Dermis blood vessel endothelial cell (primary cell): ENCODE measurements at regions not wholly inside any gene's neighbourhood (a gene's known extent, or its start where the extent isn't known, plus 50 kb on each side); places are given as distances from the start of the nearest gene placed in this dataset.
"Not testable (repeated sequence)": the region's sequence is repeated elsewhere in the genome, so short reads cannot be mapped to it uniquely, and the experiment has no call there.

Experiments
- DNase-seq: peaks from one replicate; pipeline ENCODE4 v3.0.0; 2010

- no peak for DNase-seq
These were observed 50.9 kb upstream of the UBASH3B start for GRCh38 chr11:122604621-122605020.

DNA sequence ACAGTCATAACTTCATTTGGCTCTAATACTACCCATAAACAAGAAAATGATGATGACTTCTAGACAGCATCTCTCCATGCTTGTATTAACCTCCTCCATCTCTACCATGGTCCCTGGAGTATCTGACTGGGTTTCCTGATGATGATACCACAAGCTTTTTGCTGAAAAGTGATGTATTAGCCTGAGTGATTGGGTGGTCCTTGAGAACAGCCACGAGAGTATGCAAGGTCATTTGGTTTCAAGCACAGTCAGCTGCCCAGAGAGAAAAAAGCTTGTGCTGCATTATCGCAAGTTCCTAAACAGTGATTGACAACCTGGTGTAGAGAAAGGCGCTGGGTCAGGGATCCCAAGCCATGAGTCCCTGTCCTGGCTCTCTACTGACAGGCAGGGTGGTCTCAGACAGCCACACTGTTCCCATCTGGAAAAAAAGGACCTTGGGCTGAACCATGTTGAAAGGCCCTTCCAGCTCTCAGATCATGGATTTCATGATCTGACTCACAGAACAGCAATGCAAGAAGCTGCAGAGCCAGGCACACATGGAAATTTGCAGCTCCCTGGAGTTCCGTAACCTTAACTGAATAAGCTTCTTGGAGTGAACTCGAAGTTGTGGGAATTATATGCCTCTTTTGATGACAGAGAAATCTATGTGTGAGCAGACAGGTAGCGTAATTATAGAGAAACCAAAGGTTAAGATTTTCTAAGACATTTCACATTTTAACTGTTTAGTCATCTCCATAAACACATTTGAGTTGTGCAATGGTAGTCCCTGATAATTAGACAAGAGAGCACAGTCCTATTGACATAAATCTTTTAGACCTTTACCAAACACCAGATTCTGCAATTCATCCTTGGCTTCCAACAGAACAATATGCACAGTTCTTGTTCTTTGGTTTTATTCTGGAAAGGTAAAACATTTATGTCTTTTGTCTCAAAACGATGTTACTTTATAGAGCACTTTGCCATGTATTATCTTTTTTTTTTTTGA, 54.1 kb upstream of the UBASH3B start:
- no peak for DNase-seq

DNA sequence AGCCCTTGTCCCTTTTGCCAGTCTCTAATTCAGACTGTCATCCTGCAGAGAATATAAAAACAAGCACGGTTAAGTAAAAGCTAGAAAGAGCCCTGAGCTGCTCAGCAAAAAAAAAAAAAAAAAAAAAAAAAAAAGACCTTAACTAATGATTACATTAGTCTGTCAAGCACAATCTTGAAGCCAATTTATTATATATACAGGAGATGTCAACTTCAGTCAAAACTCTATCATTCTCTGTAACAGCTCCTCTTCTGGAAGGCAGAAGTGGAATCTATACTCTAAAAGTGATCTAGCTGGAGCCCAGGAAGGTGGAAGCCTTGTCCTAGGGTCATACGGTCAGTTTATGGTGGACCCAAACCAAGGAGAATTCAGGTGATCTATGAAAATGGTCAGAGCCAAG, 55.2 kb upstream of the UBASH3B start:
- no peak for DNase-seq

DNA sequence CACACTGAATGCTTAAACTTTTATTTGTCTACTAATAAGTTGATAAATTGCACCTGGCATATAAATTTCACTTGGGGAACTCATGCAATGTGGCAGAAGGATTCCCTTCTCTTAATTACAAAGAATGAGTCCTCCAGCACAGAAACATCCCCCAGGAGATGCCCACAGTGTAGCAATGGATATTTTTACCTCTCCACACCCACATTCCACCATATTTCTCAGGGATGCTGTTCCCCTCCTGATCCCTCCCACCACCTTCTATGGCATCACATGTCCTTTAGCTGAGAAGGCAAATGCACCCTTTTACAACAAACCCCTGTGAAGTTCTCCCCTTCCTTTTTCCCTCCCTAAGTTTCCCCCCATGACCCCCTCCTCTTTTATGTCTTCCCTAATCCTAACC, 56.1 kb upstream of the UBASH3B start:
- no peak for DNase-seq

- no peak for DNase-seq
These were observed 56.6 kb upstream of the UBASH3B start for GRCh38 chr11:122598971-122599370.

- no peak for DNase-seq
These were observed 58.0 kb upstream of the UBASH3B start for GRCh38 chr11:122597511-122597910.

DNA sequence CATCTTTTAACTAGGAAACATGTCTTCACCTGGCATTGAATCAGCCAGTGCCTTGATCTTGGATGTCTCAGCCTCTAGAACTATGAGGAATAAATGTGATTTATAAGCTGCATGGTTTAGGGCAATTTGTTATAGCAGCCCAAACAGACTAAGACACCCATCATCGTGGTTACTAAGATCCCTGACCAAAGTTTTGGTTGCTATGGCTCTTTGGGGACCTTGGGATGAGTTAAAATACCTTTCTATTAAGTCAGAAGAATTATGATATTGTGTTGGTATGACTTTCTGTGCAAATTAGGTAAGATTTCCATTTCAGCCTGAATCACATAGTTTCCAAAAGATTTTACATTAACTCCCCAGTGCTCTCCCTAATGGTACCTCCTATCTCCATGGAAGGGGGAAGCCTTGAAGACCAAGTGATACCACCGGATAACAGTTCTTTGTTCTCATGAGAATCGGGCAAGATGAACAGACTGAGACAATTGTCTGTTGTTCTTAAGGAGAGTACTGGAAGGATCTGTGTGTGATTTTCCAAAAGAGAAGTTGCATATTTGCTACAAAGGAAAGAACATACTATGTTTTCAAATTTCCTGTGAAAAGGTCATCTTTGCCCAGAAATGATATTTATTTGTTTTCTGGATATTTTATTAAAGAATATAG, 60.4 kb upstream of the UBASH3B start:
- DNase-seq: no peak

GRCh38 chr11:122593473-122594420, 61.8 kb upstream of the UBASH3B start:
- DNase-seq: no peak

DNA sequence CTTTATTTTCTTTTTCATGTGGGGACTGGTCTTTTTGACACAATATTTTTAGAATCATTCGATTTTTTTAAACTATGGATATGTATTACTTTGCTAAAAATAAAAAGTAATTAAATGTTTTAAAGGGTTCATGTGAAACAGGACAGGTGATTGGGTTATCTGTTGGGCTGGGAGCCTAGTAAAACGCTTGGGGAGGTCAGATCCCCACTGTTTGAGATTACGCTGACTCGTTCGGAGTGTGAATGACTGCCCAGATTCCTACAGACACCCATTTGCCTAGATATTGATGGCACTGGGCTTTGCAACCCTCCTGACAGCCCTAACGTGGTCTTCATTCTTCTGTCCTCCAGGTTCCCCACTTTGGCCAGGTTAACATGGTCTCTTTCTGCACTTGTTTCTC, 62.9 kb upstream of the UBASH3B start:
- DNase-seq: no peak

GRCh38 chr11:122584670-122585069, 70.9 kb upstream of the UBASH3B start:
- DNase-seq: no peak

- DNase-seq: not testable (repeated sequence)
These were observed 75.5 kb upstream of the UBASH3B start for GRCh38 chr11:122580071-122580470.

DNA sequence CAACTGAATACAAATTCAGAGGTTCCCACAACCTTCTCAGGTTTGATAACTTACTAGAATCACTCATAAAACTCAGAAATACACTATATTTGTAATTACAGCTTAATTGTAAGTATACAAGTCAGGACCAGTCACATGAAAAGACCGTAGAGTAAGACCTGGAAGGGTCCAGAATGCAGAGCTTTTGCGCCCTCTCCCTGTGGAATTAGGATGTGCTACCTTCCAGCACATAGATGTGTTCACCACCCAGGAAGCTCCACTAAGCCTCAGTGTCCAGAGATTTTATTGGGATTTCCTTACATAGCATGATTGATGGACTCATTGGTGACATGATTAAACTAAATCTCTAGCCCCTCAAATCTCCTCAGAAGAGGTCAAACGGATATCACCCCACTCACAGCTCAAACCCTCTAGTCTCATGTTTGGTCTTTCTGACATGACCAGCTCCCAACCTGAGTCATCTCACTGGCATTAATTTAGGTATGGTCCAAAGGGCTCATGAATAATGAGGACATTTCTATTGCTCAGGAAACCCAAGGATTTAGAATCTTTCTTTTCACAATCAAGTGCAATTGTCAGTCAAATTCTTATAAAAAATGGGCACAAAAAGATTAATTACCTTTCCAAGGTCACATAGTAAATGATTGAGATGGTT, 77.2 kb upstream of the UBASH3B start:
- DNase-seq: peak; percentile 4

DNA sequence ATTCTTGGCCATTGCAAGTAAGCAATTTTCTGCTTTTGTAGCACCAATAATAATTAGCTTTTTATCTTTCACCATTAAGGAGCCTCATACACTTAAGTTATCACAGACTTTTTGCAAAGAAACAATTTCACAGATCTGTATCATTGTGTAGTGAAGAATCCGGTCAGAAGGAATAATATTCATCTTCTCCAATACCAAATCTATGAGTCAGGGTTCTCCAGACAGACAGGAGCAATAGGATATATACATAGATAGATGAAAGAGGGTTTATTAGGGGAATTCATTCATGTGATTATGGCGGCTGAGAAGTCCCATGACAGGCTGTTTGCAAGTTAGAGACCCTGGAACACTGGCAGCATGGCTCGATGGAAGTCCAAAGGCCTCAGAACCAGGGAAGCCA, 82.9 kb upstream of the UBASH3B start:
- DNase-seq: no peak

GRCh38 chr11:122563761-122564160, 91.8 kb upstream of the UBASH3B start:
- DNase-seq: no peak

DNA sequence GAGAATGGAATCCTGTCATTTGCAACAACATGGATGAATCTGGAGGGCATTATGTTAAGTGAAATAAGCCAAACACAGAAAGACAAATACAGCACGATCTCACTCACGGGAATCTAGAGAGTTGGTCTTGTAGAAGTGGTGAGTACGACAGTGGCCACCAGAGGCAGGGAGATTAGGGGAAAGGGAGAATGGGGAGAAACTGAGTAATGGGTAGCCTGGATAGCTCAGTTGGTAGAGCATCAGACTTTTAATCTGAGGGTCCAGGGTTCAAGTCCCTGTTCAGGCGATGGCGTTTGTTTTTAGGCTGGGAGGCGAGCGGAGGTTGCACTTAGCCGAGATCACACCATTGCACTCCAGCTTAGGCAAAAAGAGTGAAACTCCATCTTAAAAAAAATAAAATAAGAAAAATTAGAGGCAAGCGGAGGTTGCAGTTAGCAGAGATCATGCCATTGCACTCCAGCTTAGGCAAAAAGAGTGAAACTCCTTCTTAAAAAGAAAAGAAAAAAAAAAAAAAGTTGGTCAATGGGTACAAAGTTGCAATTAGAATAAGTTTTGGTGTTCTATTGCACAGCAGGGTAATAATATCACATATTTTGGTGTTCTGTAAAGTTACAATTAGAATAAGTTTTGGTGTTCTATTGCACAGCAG, 95.7 kb upstream of the UBASH3B start:
- DNase-seq: no peak

- not testable (repeated sequence) for DNase-seq
These were observed 96.3 kb upstream of the UBASH3B start for GRCh38 chr11:122559218-122559617.

DNA sequence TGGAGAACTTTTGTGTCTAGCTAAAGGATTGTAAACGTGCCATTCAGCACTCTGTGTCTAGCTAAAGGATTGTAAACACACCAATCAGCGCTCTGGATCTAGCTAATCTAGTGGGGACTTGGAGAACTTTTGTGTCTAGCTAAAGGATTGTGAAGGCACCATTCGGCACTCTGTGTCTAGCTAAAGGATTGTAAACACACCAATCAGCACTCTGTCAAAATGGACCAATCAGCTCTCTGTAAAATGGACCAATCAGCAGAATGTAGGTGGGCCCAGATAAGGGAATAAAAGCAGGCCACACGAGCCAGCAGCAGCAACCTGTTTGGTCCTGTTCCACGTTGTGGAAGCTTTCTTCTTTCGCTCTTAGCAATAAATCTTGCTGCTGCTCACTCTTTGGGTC, 98.4 kb upstream of the UBASH3B start:
- DNase-seq: not testable (repeated sequence)

- peak; percentile 5 for DNase-seq
These were observed 98.9 kb upstream of the UBASH3B start for GRCh38 chr11:122556605-122557004.

- no peak for DNase-seq
These were observed 117.5 kb upstream of the UBASH3B start for GRCh38 chr11:122538060-122538459.

- no peak for DNase-seq
These were observed 130.6 kb upstream of the UBASH3B start for GRCh38 chr11:122524898-122525297.
